Neural cell (in vitro differentiated cells): ENCODE measurements at regions not wholly inside any gene's neighbourhood (a gene's known extent, or its start where the extent isn't known, plus 50 kb on each side); places are given as distances from the start of the nearest gene placed in this dataset.

Experiments used
- CTCF ChIP-seq: fragments of 450-650 bp; IDR thresholded peaks from 2 replicates; pipeline ENCODE4 v1.5.1; 2014; ENCODE audit warnings: antibody characterized with exemption, mild to moderate bottlenecking, moderate library complexity; ENCODE audit not compliant: poor library complexity, severe bottlenecking
- EP300 ChIP-seq: fragments of 450-650 bp; conservative IDR thresholded peaks from 2 replicates; pipeline ENCODE4 v1.6.1; 2014; ENCODE audit warnings: antibody characterized with exemption, mild to moderate bottlenecking, moderate library complexity; ENCODE audit not compliant: poor library complexity, severe bottlenecking
- EZH2 ChIP-seq: fragments of 200-600, 300-800 bp; shearing (Covaris generic), sonication (generic); IDR thresholded peaks from 2 replicates; pipeline ENCODE4 v1.6.1; 2014; ENCODE audit warnings: antibody characterized with exemption, low read length, borderline replicate concordance, mild to moderate bottlenecking; ENCODE audit not compliant: insufficient read depth, poor library complexity, severe bottlenecking

GRCh38 chr6:105934708-105935107 is 151.4 kb upstream of the PRDM1 start:
- TF ChIP-seq CTCF (no peak), EZH2 (no peak), EP300 (no peak)
